Ovary (tissue), 3 donors: ENCODE measurements at regions not wholly inside any gene's neighbourhood (a gene's known extent, or its start where the extent isn't known, plus 50 kb on each side); places are given as distances from the start of the nearest gene placed in this dataset.

Experiments
- POLR2A ChIP-seq: fragments of 450-650 bp; IDR thresholded peaks from one replicate; pipeline ENCODE4 v1.6.1; 2017; ENCODE audit warnings: antibody characterized with exemption, mild to moderate bottlenecking, moderate library complexity
- TF ChIP-seq, protein P1 (sequence below), 3 donors: fragments of 450-650 bp in 2 of 3; fragments of 200-600 bp in 1 of 3; IDR thresholded peaks; one replicate each; pipeline versions ENCODE4 v1.5.1 to v1.8.0; 2016 to 2022; ENCODE audit warnings: antibody characterized with exemption in 3 of 3, mild to moderate bottlenecking in 1 of 3
- donor health status: DM: no; HTN: no; CAD: no.

DNA sequence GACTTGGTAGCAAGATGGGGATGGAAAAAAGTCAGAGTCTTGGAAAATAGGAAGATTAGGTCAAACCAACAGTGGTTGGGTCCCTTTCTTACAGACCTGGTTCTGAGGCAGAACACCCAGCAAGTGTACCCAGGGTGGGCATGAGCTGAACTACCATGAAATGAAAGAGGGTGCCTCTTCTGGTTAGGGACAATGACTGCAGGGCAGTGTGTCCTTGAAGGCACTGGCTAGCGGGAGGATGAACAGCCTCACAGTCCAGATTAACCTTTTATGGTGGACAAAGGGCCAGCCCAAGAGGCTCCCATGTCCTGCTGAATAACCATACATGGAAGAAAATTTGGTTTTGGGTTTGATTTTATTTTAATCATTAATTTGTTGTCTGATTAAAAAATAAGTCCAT lies 61.8 kb upstream of the CCDC85A start:
- no peak for TF ChIP-seq POLR2A
- TF ChIP-seq, protein P1, sequence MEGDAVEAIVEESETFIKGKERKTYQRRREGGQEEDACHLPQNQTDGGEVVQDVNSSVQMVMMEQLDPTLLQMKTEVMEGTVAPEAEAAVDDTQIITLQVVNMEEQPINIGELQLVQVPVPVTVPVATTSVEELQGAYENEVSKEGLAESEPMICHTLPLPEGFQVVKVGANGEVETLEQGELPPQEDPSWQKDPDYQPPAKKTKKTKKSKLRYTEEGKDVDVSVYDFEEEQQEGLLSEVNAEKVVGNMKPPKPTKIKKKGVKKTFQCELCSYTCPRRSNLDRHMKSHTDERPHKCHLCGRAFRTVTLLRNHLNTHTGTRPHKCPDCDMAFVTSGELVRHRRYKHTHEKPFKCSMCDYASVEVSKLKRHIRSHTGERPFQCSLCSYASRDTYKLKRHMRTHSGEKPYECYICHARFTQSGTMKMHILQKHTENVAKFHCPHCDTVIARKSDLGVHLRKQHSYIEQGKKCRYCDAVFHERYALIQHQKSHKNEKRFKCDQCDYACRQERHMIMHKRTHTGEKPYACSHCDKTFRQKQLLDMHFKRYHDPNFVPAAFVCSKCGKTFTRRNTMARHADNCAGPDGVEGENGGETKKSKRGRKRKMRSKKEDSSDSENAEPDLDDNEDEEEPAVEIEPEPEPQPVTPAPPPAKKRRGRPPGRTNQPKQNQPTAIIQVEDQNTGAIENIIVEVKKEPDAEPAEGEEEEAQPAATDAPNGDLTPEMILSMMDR (IDR thresholded peaks at IDR 0.05) = no peak
